ENCODE measurements at regions not wholly inside any gene's neighbourhood (a gene's known extent, or its start where the extent isn't known, plus 50 kb on each side); places are given as distances from the start of the nearest gene placed in this dataset.

DNA sequence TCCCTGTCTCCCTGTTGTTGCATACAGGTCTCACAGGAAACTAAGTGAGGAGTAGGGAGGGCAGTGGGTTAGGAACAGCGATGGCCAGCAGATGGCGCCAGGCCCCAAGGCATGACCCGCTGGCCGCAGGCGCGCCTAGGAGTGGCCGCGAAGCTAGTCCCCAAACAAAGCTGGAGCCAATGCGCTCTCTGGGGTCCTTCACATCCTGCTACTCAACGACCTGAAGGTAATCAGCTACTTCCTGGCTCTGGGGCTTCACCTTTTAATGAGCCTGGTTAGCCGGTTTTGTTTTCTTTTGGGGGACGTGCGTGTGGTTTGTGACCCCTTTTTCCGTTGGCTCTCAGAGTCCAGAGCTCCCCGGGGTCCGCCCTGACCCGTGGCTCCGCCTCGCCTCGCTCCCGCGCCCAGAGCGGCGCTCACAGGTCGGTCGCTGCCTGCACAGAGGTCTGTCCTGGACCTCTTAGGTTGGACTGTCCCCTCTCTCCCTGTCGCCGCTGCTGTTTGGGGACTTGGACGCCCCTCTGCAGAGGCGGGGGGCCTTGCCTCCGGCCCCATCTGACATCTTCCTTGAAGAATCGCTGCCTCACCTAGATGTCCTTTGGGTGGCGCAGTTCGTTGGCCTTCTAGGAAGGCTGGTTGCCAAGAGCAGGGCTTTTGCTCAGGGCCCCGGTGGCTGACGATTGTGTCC lies 62.2 kb upstream of the GTF3A start (continued):
- no peak for TF ChIP-seq ZNF30 (CRISPR knock-in tag; IDR thresholded peaks at IDR 0.05)
- TF ChIP-seq, protein P1, sequence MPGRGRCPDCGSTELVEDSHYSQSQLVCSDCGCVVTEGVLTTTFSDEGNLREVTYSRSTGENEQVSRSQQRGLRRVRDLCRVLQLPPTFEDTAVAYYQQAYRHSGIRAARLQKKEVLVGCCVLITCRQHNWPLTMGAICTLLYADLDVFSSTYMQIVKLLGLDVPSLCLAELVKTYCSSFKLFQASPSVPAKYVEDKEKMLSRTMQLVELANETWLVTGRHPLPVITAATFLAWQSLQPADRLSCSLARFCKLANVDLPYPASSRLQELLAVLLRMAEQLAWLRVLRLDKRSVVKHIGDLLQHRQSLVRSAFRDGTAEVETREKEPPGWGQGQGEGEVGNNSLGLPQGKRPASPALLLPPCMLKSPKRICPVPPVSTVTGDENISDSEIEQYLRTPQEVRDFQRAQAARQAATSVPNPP (CRISPR knock-in tag; IDR thresholded peaks at IDR 0.05) = no peak
- no peak for TF ChIP-seq KDM5A (IDR thresholded peaks at IDR 0.05; ENCODE audit: borderline replicate concordance, low read length)
- no peak for TF ChIP-seq HIVEP1 (CRISPR knock-in tag; IDR thresholded peaks at IDR 0.05)
- TF ChIP-seq, protein P2, sequence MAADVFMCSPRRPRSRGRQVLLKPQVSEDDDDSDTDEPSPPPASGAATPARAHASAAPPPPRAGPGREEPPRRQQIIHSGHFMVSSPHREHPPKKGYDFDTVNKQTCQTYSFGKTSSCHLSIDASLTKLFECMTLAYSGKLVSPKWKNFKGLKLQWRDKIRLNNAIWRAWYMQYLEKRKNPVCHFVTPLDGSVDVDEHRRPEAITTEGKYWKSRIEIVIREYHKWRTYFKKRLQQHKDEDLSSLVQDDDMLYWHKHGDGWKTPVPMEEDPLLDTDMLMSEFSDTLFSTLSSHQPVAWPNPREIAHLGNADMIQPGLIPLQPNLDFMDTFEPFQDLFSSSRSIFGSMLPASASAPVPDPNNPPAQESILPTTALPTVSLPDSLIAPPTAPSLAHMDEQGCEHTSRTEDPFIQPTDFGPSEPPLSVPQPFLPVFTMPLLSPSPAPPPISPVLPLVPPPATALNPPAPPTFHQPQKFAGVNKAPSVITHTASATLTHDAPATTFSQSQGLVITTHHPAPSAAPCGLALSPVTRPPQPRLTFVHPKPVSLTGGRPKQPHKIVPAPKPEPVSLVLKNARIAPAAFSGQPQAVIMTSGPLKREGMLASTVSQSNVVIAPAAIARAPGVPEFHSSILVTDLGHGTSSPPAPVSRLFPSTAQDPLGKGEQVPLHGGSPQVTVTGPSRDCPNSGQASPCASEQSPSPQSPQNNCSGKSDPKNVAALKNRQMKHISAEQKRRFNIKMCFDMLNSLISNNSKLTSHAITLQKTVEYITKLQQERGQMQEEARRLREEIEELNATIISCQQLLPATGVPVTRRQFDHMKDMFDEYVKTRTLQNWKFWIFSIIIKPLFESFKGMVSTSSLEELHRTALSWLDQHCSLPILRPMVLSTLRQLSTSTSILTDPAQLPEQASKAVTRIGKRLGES (CRISPR knock-in tag; IDR thresholded peaks at IDR 0.05; ENCODE audit: borderline replicate concordance) = no peak
- no peak for TF ChIP-seq ZHX1 (CRISPR knock-in tag; IDR thresholded peaks at IDR 0.05; ENCODE audit: low read depth)
- no peak for TF ChIP-seq ZZZ3 (CRISPR knock-in tag; IDR thresholded peaks at IDR 0.05; ENCODE audit: borderline replicate concordance)
- no peak for TF ChIP-seq SRSF1 (optimal IDR thresholded peaks at IDR 0.05; ENCODE audit: low read depth, low read length)
- TF ChIP-seq ZNF75D (CRISPR knock-in tag; IDR thresholded peaks at IDR 0.05; ENCODE audit: borderline replicate concordance) = no peak
- no peak; the same call in 1 of the 2 replicates for TF ChIP-seq FOXO1 (CRISPR knock-in tag; IDR thresholded peaks at IDR 0.05)
- no peak for TF ChIP-seq ZSCAN31 (CRISPR knock-in tag; IDR thresholded peaks at IDR 0.05; ENCODE audit: low read depth)
- no peak for TF ChIP-seq ZBTB3 (CRISPR knock-in tag; IDR thresholded peaks at IDR 0.05; ENCODE audit: borderline replicate concordance, low read depth)
- TF ChIP-seq MEIS1 (CRISPR knock-in tag; IDR thresholded peaks at IDR 0.05; ENCODE audit: borderline replicate concordance) = no peak
- TF ChIP-seq RFX1 (IDR thresholded peaks at IDR 0.05) = no peak
- no peak; the same call in 1 of the 2 replicates for TF ChIP-seq ZNF446 (CRISPR knock-in tag; IDR thresholded peaks at IDR 0.05)
- no peak for TF ChIP-seq ZNF136 (CRISPR knock-in tag; IDR thresholded peaks at IDR 0.05; ENCODE audit: low read depth)
- TF ChIP-seq GATAD1 (CRISPR knock-in tag; IDR thresholded peaks at IDR 0.05) = 0 out of 2 replicates have a peak, but pooled peaks have one; percentile 32
- TF ChIP-seq, protein P3, sequence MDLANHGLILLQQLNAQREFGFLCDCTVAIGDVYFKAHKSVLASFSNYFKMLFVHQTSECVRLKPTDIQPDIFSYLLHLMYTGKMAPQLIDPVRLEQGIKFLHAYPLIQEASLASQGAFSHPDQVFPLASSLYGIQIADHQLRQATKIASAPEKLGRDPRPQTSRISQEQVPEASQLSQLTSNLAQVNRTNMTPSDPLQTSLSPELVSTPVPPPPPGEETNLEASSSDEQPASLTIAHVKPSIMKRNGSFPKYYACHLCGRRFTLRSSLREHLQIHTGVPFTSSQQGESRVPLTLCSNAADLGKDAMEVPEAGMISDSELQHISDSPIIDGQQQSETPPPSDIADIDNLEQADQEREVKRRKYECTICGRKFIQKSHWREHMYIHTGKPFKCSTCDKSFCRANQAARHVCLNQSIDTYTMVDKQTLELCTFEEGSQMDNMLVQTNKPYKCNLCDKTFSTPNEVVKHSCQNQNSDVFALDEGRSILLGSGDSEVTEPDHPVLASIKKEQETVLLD (CRISPR knock-in tag; IDR thresholded peaks at IDR 0.05; ENCODE audit: low read depth) = no peak
- TF ChIP-seq ATF4 (CRISPR knock-in tag; IDR thresholded peaks at IDR 0.05) = no peak
- no peak for TF ChIP-seq ZNF253 (CRISPR knock-in tag; IDR thresholded peaks at IDR 0.05; ENCODE audit: borderline replicate concordance)
